Midbrain (tissue), 1 donor: ENCODE measurements at regions not wholly inside any gene's neighbourhood (a gene's known extent, or its start where the extent isn't known, plus 50 kb on each side); places are given as distances from the start of the nearest gene placed in this dataset.
"Not testable (repeated sequence)": the region's sequence is repeated elsewhere in the genome, so short reads cannot be mapped to it uniquely, and the experiment has no call there.

Experiments used
- DNase-seq: peaks from one replicate; lab custom pipeline; 2025; lab: John Stamatoyannopoulos, UW

- no peak for DNase-seq
Measured at GRCh38 chr12:58419905-58420304, 478.5 kb downstream of the ATP23 start.

DNA sequence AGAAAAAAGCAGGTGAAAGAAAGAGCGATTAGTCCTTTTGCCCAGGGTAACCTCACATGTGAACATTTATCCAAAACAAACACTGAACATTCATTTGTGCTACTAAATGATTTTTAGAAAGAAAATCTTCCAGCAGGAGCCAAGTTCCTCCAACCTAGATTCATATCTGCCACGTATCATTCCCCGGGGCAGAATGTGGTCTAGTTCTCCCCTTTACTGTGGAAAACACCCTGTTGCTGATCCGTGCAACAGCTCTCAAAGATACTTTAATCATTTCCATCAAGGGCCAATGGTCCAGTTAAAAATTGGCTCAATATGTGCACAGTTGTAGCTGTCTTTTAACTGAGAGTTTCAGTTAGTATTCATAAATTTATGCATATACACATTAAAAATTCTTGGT is 479.1 kb downstream of the ATP23 start:
- DNase-seq, result no peak

- DNase-seq, result no peak
Measured at GRCh38 chr12:58421990-58422389, 480.6 kb downstream of the ATP23 start.

DNA sequence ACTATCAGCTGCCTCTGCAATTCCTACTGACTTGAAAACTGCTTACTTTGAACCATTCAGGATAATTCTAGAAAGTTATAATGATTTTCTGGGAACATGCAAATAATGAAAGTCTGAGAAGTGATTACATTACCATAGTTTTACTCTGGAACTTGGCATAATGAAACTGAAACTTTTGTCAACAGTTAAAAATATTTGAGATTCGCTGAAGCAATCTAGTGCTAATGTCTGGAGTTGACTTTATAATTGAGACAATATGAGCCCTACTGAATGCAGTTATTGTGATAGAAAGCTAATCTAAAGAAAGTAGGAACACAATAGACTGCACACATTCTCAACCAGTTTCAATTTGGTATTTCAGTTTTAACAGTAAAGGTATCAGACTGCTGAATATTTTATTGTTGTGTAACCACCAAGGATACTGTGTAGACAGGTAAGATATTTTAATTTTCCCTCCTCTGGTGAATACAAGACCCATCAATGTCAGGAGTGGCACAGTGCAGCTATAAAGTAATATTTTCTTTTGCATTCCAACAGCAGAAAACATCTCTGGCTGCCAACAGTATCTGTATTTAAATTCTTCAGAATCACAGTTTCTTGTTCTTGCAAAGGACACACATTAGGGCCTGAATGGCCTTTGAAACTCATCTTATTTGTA is 483.5 kb downstream of the ATP23 start:
- no peak for DNase-seq

GRCh38 chr12:58425481-58426392 is 484.4 kb downstream of the ATP23 start:
- DNase-seq, result no peak

DNA sequence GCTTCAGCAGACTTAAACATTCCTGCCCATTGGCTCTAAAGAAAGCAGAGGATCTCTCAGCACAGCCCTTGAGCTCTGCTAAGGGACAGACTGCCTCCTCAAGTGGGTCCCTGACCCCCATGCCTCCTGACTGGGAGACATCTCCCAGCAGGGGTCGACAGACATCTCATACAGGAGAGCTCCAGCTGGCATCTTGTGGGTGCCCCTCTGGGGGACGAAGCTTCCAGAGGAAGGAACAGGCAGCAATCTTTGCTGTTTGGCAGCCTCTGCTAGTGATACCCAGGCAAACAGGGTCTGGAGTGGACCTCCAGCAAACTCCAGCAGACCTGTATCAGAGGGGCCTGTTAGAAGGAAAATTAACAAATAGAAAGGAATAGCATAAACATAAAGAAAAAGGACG is 485.1 kb downstream of the ATP23 start:
- DNase-seq, result not testable (repeated sequence)

- DNase-seq, result no peak
Measured at GRCh38 chr12:58433959-58434358, 486.3 kb downstream of the LRIG3 start.

DNA sequence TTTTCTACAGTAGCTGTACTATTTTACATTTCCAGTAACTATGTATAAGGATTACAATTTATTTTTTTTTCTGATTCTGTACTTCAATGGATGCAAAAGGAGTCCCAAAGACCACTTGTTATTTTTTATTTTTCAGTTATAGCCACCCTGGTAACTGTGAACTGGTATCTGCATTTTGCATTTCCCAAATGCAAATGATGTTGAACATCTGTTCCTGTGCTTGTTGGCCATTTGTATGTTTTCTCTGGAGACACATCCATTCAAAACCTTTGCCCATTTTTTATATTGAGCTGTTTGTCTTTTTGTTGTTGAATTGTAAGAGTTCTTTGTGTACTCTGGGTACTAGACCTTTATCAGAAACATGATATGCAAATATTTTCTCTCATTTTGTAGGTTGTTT is 485.6 kb downstream of the LRIG3 start:
- DNase-seq, result no peak

DNA sequence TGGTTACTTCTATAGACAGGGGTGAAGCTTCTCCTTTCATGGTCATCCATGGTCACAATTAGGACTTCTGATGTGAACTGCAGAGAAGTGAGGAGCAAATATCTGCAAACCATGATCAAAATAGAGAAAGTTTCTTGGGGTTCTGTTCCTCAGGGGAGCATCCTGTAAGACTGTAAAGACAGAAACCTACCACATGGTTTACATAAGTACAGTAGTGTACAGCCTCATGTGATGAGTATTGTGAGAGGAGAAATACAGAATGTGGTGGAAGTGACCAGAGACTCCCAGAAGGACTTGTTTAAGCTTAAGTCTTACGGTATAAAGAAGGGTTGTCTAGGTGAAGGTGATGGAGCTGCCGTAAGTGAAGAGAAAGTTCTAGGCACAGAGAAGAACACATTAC is 484.7 kb downstream of the LRIG3 start:
- no peak for DNase-seq

GRCh38 chr12:58441483-58441882 is 478.8 kb downstream of the LRIG3 start:
- DNase-seq, result no peak

DNA sequence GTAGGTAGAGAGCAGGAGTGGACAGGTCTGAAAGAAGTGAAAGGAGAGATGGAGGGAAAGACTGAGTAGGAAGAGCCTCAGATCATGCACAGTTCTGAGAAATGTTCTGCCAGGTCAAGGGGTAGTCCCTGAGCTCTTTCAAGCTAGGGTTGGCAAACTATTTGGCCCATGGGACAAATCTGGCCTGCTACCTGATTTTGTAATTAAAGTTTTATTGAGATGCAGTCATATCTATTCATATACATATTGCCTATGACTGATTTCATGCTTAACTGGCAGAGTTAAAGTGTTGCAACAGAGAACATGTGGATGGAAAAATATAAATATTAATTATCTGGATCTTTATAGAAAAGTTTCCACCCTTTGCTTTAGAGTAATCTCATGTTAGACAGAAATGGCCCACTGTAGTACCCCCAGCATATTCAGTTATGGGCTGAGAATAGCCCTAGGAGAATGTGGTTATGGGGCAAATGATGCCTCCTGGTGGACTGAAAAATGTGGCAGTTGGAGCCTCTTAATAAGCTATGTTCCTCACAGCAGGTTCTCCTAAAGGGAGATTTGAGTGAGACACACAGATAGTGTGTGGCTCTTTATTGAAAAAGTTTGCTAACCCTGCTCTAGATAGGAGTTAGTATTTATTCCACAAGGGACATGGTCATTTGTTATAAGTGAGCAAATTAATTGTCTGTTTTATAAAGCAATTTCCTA is 476.9 kb downstream of the LRIG3 start:
- no peak for DNase-seq

DNA sequence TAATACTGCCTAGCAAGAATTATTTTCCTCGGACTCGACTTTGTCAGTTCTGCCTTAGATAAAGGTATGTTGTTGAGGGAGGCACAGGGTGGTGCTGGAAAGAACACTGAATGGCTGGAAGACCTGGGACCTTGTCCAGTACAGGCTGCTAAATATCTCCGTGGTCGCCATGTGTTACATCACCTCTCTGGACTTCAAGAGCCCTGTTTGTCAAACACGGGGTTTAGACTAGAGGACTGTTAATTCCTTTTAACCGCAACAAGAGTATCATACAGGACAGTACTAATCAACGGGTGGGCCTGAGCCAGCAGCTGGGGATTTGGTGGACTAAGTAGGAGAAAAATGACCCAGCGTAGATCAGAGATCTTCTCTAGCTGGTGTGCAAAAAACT is 476.3 kb downstream of the LRIG3 start:
- DNase-seq, result no peak

- no peak for DNase-seq
Measured at GRCh38 chr12:58450868-58451482, 469.3 kb downstream of the LRIG3 start.

GRCh38 chr12:58452546-58452945 is 467.8 kb downstream of the LRIG3 start:
- DNase-seq, result no peak

DNA sequence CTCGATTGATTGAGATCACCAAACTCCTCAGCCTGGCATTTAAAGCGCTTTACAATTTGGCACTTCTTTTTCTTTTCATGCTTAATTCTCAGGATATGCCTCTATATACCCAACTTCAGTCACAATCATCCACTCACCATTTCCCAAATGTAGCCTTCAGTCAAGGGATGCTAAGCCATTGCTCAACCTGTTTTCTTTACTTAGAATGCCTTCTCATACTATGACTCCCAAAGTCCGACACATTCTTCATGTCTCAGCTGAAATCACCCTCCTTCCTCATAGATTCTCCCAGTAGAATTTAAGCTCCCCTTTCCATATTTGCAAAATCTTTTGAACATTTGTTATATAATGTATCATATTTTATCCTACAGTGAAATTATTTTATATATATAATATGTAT is 467.0 kb downstream of the LRIG3 start:
- no peak for DNase-seq

GRCh38 chr12:58455136-58455535 is 465.2 kb downstream of the LRIG3 start:
- DNase-seq, result no peak

- DNase-seq, result no peak
Measured at GRCh38 chr12:58458102-58458501, 462.2 kb downstream of the LRIG3 start.

- no peak for DNase-seq
Measured at GRCh38 chr12:58459191-58459590, 461.1 kb downstream of the LRIG3 start.

GRCh38 chr12:58463051-58463450 is 457.3 kb downstream of the LRIG3 start:
- no peak for DNase-seq

GRCh38 chr12:58465418-58465817 is 454.9 kb downstream of the LRIG3 start:
- no peak for DNase-seq

DNA sequence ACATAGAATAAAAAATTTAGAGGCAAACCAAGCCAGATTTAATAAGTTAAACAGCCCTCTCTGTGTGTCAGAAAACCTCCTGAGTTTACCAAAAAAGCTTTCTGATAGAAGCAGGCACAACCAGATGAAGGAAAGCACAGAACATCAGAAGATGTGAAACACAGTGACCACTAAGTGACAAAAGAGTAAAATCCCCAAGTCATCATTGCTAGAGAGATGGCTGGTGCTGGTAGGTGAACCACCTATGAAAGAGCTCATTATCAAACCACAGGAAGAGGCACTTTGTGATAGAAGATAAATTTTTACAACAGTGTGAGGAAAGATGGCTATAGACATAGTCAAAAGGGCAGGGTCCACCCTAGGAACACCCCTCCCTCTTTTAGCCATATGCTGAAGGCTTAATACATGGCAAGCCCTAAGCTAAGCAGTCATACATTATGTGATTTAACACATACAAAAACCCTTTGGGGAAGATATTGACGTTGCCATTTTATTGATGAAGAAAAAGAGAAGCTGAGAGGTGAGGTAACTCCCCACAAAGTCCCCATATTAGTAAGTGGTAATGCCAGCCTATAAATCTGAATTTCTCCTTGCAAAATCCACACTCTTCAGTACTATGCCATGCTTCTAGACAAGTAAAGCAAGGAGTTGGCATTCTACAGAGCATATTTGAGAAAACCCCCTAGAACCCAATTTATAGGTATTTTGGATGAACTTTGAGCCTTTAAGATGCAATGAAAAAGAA is 449.9 kb downstream of the LRIG3 start:
- no peak for DNase-seq

GRCh38 chr12:58479401-58479800 is 440.9 kb downstream of the LRIG3 start:
- DNase-seq, result no peak
